DOHH2 (cell line): ENCODE measurements at regions not wholly inside any gene's neighbourhood (a gene's known extent, or its start where the extent isn't known, plus 50 kb on each side); places are given as distances from the start of the nearest gene placed in this dataset.

ENCODE experiments used
- H3F3A ChIP-seq: fragments of 200-600 bp; sonication (generic), shearing (Covaris generic); 2 replicates; pipeline ENCODE4 v1.6.0; 2016; ENCODE audit warnings: antibody characterized with exemption, mild to moderate bottlenecking; ENCODE audit not compliant: control insufficient read depth, insufficient read depth
- H3K27ac ChIP-seq: fragments of 200-600 bp; sonication (generic); 2 replicates; pipeline ENCODE4 v1.5.1; 2014; ENCODE audit warnings: low read depth, mild to moderate bottlenecking, low read length, moderate library complexity
- H3K27me3 ChIP-seq: fragments of 200-600 bp; sonication (generic); 2 replicates; pipeline ENCODE4 v1.6.1; 2014; ENCODE audit warnings: mild to moderate bottlenecking, low read length, mixed read lengths; ENCODE audit not compliant: control insufficient read depth
- H3K36me3 ChIP-seq: fragments of 200-600 bp; sonication (generic); 2 replicates; pipeline ENCODE4 v1.6.1; 2014; ENCODE audit warnings: mild to moderate bottlenecking, low read length, moderate library complexity, mixed read lengths; ENCODE audit not compliant: control insufficient read depth
- H3K4me1 ChIP-seq: fragments of 200-600 bp; sonication (generic); 2 replicates; pipeline ENCODE4 v1.6.1; 2014; ENCODE audit warnings: mild to moderate bottlenecking, low read length, mixed read lengths; ENCODE audit not compliant: control insufficient read depth
- H3K4me2 ChIP-seq: fragments of 200-600 bp; sonication (generic); 2 replicates; pipeline ENCODE4 v1.6.0; 2014; ENCODE audit warnings: mild to moderate bottlenecking, low read length, moderate library complexity
- H3K4me3 ChIP-seq: fragments of 200-600 bp; sonication (generic); 2 replicates; pipeline ENCODE4 v1.5.1; 2014; ENCODE audit warnings: mild to moderate bottlenecking, low read length, mixed read lengths
- H3K79me2 ChIP-seq: fragments of 200-600 bp; sonication (generic); 2 replicates; pipeline ENCODE4 v1.6.1; 2014; ENCODE audit warnings: mild to moderate bottlenecking, low read length, mixed read lengths; ENCODE audit not compliant: control insufficient read depth
- H3K9me2 ChIP-seq: fragments of 200-600 bp; sonication (generic); replicated peaks from 2 replicates; pipeline ENCODE4 v1.6.1; 2014; ENCODE audit warnings: mild to moderate bottlenecking, low read length, mixed read lengths; ENCODE audit not compliant: control insufficient read depth
- H3K9me3 ChIP-seq: fragments of 200-600 bp; sonication (generic); 2 replicates; pipeline ENCODE4 v1.6.1; 2014; ENCODE audit warnings: antibody characterized with exemption, low read length, mixed read lengths; ENCODE audit not compliant: control insufficient read depth, insufficient read depth
- H4K20me1 ChIP-seq: fragments of 200-600 bp; sonication (generic); 2 replicates; pipeline ENCODE4 v1.6.0; 2014; ENCODE audit warnings: low read depth, mild to moderate bottlenecking, antibody characterized with exemption, low read length, moderate library complexity; ENCODE audit not compliant: control insufficient read depth, insufficient read depth
- EZH2phosphoT487 ChIP-seq: fragments of 200-600 bp; sonication (generic); IDR thresholded peaks from 2 replicates; pipeline ENCODE4 v1.6.1; 2017; ENCODE audit warnings: borderline replicate concordance, mild to moderate bottlenecking, antibody characterized with exemption, low read length, moderate library complexity, mixed read lengths
- TF ChIP-seq, protein P1 (sequence below): fragments of 200-600 bp; sonication (generic); IDR thresholded peaks from one replicate; pipeline ENCODE4 v1.5.1; 2014; ENCODE audit warnings: antibody characterized with exemption, mild to moderate bottlenecking, low read depth, low read length; ENCODE audit not compliant: poor library complexity, severe bottlenecking

DNA sequence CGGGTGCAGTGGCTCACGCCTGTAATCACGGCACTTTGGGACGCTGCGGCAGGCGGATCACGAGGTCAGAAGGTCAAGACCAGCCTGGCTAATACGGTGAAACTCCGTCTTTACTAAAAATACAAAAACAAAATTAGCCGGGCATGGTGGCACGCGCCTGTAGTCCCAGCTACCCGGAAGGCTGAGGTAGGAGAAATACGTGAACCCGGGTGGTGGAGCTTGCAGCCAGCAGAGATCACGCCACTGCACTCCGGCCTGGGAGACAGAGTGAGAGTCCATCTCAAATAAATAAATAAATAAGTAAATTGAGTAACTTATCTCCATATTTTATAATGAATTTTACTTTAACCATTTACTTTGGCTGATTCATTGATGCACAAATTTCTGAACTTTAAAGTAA is 1913.3 kb downstream of the PCDH7 start:
- Histone ChIP-seq H3K36me3 (no peaks in the 10 kb centered on the region), H4K20me1 (no peaks in the 10 kb centered on the region), H3K4me1 (no peaks in the 10 kb centered on the region), H3K4me3 (no peak overlapping the region), H3K27ac (no peak overlapping the region), H3K9me2 (no peaks in the 10 kb centered on the region), H3F3A (no peaks in the 10 kb centered on the region), H3K4me2 (no peak overlapping the region), H3K27me3 (no peaks in the 10 kb centered on the region), H3K79me2 (no peaks in the 10 kb centered on the region), H3K9me3 (no peaks in the 10 kb centered on the region)
- TF ChIP-seq, protein P1, sequence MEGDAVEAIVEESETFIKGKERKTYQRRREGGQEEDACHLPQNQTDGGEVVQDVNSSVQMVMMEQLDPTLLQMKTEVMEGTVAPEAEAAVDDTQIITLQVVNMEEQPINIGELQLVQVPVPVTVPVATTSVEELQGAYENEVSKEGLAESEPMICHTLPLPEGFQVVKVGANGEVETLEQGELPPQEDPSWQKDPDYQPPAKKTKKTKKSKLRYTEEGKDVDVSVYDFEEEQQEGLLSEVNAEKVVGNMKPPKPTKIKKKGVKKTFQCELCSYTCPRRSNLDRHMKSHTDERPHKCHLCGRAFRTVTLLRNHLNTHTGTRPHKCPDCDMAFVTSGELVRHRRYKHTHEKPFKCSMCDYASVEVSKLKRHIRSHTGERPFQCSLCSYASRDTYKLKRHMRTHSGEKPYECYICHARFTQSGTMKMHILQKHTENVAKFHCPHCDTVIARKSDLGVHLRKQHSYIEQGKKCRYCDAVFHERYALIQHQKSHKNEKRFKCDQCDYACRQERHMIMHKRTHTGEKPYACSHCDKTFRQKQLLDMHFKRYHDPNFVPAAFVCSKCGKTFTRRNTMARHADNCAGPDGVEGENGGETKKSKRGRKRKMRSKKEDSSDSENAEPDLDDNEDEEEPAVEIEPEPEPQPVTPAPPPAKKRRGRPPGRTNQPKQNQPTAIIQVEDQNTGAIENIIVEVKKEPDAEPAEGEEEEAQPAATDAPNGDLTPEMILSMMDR = no peak
- TF ChIP-seq EZH2phosphoT487 = no peak

DNA sequence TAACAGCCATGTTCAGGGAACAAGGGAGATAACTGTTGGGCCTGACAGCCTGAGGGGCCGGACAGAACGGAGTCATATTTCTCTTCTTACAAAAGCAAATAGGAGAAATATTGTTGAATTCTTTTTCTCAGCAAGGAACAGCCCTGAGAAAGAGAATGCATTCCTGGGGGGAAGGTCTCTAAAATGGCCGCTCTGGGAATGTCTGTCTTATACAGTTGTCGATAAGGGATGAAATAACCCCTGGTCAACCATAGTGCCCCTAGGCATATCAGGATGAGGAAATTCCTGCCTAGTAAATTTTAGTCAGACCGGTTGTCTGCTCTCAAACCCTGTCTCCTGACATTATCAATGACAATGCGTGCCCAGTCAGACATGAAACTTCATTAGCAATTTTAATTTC is 1925.5 kb downstream of the PCDH7 start:
- Histone ChIP-seq H3K9me3 (no peaks in the 10 kb centered on the region; the same call in 1 of the 2 replicates), H3K4me3 (no peak overlapping the region), H3K79me2 (no peaks in the 10 kb centered on the region), H3K27me3 (no peaks in the 10 kb centered on the region), H3K4me1 (no peaks in the 10 kb centered on the region), H3K27ac (no peak overlapping the region), H3F3A (no peaks in the 10 kb centered on the region), H3K36me3 (no peaks in the 10 kb centered on the region), H4K20me1 (no peaks in the 10 kb centered on the region), H3K4me2 (no peak overlapping the region), H3K9me2 (no peaks in the 10 kb centered on the region)
- TF ChIP-seq EZH2phosphoT487 = no peak
- TF ChIP-seq, protein P1 = no peak

DNA sequence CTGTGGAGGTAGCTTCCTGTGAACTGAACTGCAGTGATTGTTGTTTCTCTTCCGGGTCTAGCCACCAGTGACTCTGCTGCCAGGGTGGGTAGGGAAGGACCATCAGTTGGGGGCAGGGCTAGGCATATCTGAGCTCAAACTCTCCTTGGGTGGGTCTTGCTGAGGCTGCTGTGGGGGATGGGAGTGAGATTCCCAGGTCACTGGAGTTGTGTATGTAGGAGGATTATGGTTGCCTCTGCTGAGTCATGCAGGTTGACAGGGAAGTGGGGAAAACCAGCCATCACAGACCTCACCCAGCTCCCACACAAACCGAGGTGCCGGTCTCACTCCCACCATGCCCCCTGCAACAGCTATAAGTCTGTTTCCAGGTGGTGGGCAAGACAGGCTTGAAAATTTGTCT is 1937.8 kb downstream of the PCDH7 start:
- H3K36me3 ChIP-seq = no peaks in the 10 kb centered on the region
- H3K27me3 ChIP-seq = no peaks in the 10 kb centered on the region
- H3K4me3 ChIP-seq = no peak overlapping the region
- H3F3A ChIP-seq = no peaks in the 10 kb centered on the region
- no peaks in the 10 kb centered on the region for H3K4me1 ChIP-seq
- TF ChIP-seq EZH2phosphoT487 = no peak
- TF ChIP-seq, protein P1 = no peak
- H3K27ac ChIP-seq = no peak overlapping the region
- H3K79me2 ChIP-seq = no peaks in the 10 kb centered on the region
- H3K9me2 ChIP-seq = no peaks in the 10 kb centered on the region
- no peak overlapping the region for H3K4me2 ChIP-seq
- H3K9me3 ChIP-seq = peaks cover 4% of the 10 kb centered on the region; the same call in 1 of the 2 replicates
- no peaks in the 10 kb centered on the region for H4K20me1 ChIP-seq

DNA sequence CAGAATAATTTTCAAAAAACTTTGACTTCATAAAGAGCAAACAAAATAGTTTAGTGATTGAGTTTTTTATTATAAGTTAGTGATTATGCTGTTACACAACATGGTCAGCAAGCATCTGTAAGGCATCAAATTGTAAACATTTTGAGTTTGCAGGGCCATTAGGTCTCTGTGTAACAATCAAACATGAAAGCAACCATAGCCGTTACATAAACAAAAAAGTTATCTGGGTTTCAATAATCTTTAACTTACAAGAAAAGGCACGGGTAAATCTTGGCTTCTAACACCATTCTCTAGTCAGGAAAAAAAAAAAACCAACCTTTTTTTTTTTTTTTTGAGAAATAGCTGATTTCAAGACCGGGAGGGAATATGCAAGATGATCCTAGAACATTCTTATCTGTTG is 1941.1 kb downstream of the PCDH7 start:
- no peak for TF ChIP-seq EZH2phosphoT487
- TF ChIP-seq, protein P1 = no peak
- Histone ChIP-seq H4K20me1 (no peaks in the 10 kb centered on the region), H3K27ac (no peak overlapping the region), H3K9me3 (peaks cover 4% of the 10 kb centered on the region; the same call in 1 of the 2 replicates), H3K4me1 (no peaks in the 10 kb centered on the region), H3K27me3 (no peaks in the 10 kb centered on the region), H3K4me3 (no peak overlapping the region), H3K36me3 (no peaks in the 10 kb centered on the region), H3K9me2 (no peaks in the 10 kb centered on the region), H3K79me2 (no peaks in the 10 kb centered on the region), H3F3A (no peaks in the 10 kb centered on the region), H3K4me2 (no peak overlapping the region)
